Suprapubic skin (tissue), 4 donors: ENCODE measurements at regions not wholly inside any gene's neighbourhood (a gene's known extent, or its start where the extent isn't known, plus 50 kb on each side); places are given as distances from the start of the nearest gene placed in this dataset.

Experiments
- DNase-seq, 2 donors: peaks; one replicate each; pipeline ENCODE4 v3.0.0-alpha.2; 2019; ENCODE audit warnings: low spot score in 2 of 2
- H3K27ac ChIP-seq: fragments of 200-600 bp; sonication (generic); one replicate; pipeline ENCODE4 v1.5.1; 2019
- H3K27me3 ChIP-seq: fragments of 200-600 bp; sonication (generic); one replicate; pipeline ENCODE4 v1.5.1; 2019
- H3K36me3 ChIP-seq: fragments of 200-600 bp; sonication (generic); one replicate; pipeline ENCODE4 v1.5.1; 2019
- H3K4me1 ChIP-seq: fragments of 200-600 bp; sonication (generic); one replicate; pipeline ENCODE4 v1.5.1; 2019
- H3K4me3 ChIP-seq: fragments of 200-600 bp; sonication (generic); one replicate; pipeline ENCODE4 v1.5.1; 2019; ENCODE audit warnings: mild to moderate bottlenecking
- H3K9me3 ChIP-seq: fragments of 200-600 bp; sonication (generic); one replicate; pipeline ENCODE4 v1.5.1; 2019
- CTCF ChIP-seq, 2 donors: fragments of 200-600 bp in 1 of 2; fragments of 450-650 bp in 1 of 2; sonication (generic) in 1 of 2; IDR thresholded peaks; one replicate each; pipeline ENCODE4 v1.5.1; 2016 to 2019; ENCODE audit warnings: antibody characterized with exemption in 2 of 2, mild to moderate bottlenecking in 1 of 2, moderate library complexity in 1 of 2
- EP300 ChIP-seq: sonication (generic); formaldehyde crosslinking; IDR thresholded peaks from one replicate; pipeline ENCODE4 v1.6.1; 2017; ENCODE audit warnings: antibody characterized with exemption
- POLR2A ChIP-seq, 2 donors: fragments of 450-650 bp; IDR thresholded peaks; one replicate each; pipeline ENCODE4 v1.6.1; 2017; ENCODE audit warnings: antibody characterized with exemption in 2 of 2, mild to moderate bottlenecking in 2 of 2, moderate library complexity in 2 of 2
- POLR2AphosphoS5 ChIP-seq, 3 donors: sonication (generic); formaldehyde crosslinking; IDR thresholded peaks; one replicate each; pipeline ENCODE4 v1.6.1; 2017; ENCODE audit warnings: antibody characterized with exemption in 3 of 3
- WGBS: methylation state at CpG from one replicate; pipeline ENCODE4 v1.1.5; 2018; 5-methylcytosine and 5-hydroxymethylcytosine counted together

DNA sequence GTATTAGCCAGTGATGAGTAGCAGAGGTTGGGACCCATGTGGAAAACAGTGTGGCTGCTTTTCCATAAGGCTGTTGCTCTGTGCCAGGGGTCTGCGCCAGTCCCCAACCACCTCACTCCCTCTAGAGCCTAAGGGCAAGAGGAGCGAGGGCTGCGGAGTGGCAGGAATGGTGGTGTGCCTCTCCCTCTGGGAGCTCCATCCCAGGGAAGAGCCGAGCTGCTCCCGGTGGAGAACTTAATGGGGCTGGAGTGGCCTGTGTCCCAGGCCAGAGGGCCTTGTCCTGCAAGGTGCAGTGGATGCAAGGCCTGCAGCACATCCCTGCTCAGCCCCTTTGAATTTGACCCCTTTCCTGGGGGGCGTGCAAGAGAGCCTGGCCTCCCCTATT lies 105.4 kb upstream of the GRXCR1 start:
- H3K27ac ChIP-seq: no peak overlapping the region
- no peaks in the 10 kb centered on the region for H3K27me3 ChIP-seq
- 92% methylated on average over 5 of the region's 6 CpGs for WGBS
- H3K4me3 ChIP-seq: no peak overlapping the region
- peak in 1 of 2 donors; percentile 73 for DNase-seq
- no peaks in the 10 kb centered on the region for H3K4me1 ChIP-seq
- H3K36me3 ChIP-seq: no peaks in the 10 kb centered on the region
- H3K9me3 ChIP-seq: no peaks in the 10 kb centered on the region
- TF ChIP-seq CTCF (IDR thresholded peaks at IDR 0.05) (no peak), EP300 (no peak), POLR2AphosphoS5 (IDR thresholded peaks at IDR 0.05) (no peak), POLR2A (IDR thresholded peaks at IDR 0.05) (no peak)

DNA sequence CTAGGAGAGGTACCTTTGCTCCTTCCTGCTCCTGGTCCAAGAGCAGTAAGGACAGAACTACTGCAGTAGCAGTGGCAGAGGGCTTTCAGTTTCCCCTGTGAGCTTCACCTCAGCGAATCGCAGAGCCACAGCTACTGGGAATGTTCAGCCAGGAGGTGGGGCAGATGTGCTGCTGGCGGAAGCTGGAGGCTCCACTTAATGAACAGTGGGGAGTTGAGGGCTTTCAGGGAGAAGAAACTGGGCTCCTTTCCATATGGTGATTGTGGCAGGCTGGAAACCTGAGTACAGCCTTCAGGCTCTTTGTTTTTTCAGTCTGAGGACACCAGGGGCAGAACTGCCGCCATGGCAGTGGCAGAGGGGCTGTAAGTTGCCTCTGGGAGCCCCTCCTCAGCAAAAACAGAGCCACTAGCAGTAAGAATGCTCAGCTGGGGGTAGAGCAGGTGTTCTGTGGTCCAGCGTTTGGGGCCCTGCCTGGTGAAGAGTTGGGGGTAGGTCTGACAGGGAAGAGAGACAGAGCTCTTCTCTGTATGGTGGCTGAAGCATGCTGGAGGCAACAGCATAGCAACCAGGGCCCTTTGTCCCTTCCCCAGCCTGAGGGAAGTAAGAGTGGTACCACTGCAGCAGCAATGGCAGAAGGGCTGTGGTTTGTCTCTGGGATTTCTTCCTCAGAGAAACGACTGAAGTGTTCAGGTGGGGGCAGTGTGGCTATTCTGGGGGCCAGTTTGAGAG lies 106.0 kb upstream of the GRXCR1 start:
- no peak for TF ChIP-seq POLR2A (IDR thresholded peaks at IDR 0.05)
- Histone ChIP-seq H3K4me1 (no peaks in the 10 kb centered on the region), H3K4me3 (no peak overlapping the region), H3K27ac (no peak overlapping the region), H3K9me3 (no peaks in the 10 kb centered on the region), H3K27me3 (no peaks in the 10 kb centered on the region), H3K36me3 (no peaks in the 10 kb centered on the region)
- DNase-seq: no peak
- WGBS: 63% methylated on average over 6 of the region's 6 CpGs

DNA sequence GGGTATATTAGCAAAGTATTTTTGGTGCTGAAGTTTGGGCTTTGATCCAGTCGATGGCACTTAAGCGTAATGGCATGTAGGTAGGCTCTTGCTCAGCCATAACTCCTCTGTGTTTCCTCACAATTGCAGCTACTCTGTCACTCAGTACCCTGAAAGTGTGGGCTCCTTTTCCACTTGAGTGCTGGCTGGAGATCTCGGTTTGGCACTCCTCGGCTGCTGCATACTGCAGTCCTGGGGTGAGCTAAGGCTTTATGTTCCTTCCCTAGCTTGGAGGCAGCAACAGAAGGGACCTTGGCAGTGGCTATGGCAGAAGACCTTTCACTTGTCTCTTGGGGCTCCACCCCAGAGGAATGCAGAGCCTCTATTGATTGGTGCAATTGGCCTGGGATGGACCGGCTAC lies 106.7 kb upstream of the GRXCR1 start:
- no peak for TF ChIP-seq CTCF (IDR thresholded peaks at IDR 0.05)
- TF ChIP-seq POLR2AphosphoS5 (IDR thresholded peaks at IDR 0.05): no peak
- no peak for TF ChIP-seq EP300
- TF ChIP-seq POLR2A (IDR thresholded peaks at IDR 0.05): no peak

GRCh38 chr4:42781315-42781714 lies 111.2 kb upstream of the GRXCR1 start:
- no peaks in the 10 kb centered on the region for H3K9me3 ChIP-seq
- DNase-seq: no peak
- no peak overlapping the region for H3K27ac ChIP-seq
- H3K4me3 ChIP-seq: no peak overlapping the region
- TF ChIP-seq POLR2A (IDR thresholded peaks at IDR 0.05) (no peak), POLR2AphosphoS5 (IDR thresholded peaks at IDR 0.05) (no peak), CTCF (IDR thresholded peaks at IDR 0.05) (no peak), EP300 (no peak)
- no peaks in the 10 kb centered on the region for H3K27me3 ChIP-seq
- no peaks in the 10 kb centered on the region for H3K4me1 ChIP-seq
- H3K36me3 ChIP-seq: no peaks in the 10 kb centered on the region
- WGBS: 61% methylated on average over 2 of the region's 2 CpGs

More for the DNA sequence above, 106.7 kb upstream of the GRXCR1 start:
- H3K36me3 ChIP-seq: no peaks in the 10 kb centered on the region
- H3K27me3 ChIP-seq: no peaks in the 10 kb centered on the region
- H3K9me3 ChIP-seq: no peaks in the 10 kb centered on the region
- H3K4me3 ChIP-seq: no peak overlapping the region
- H3K27ac ChIP-seq: no peak overlapping the region
- no peak for DNase-seq
- WGBS: 84% methylated on average over 5 of the region's 5 CpGs
- no peaks in the 10 kb centered on the region for H3K4me1 ChIP-seq

DNA sequence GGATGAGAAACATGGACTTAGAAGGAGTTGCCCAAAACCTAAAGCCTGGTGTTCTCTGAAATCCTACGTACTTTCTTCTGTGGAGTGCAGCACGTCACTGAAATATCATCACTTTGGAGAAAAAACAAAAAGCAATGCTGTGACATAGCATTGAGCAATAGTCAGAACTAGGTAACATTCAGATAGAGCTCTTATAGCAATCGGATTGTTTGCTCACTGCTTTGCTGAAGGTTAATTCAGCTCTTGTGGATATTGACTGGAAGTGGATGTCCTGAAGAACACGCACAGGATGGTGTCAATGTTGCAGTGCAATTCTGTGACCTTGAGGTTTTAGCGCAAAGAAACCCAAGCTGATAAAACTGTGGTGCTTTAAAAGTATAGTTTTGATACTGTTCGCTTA lies 114.2 kb upstream of the GRXCR1 start:
- Histone ChIP-seq H3K27ac (no peak overlapping the region), H3K9me3 (no peaks in the 10 kb centered on the region), H3K4me3 (no peak overlapping the region), H3K36me3 (no peaks in the 10 kb centered on the region), H3K27me3 (no peaks in the 10 kb centered on the region), H3K4me1 (no peaks in the 10 kb centered on the region)
- no peak for DNase-seq
- WGBS: 82% methylated on average over 6 of the region's 6 CpGs
- no peak for TF ChIP-seq POLR2AphosphoS5 (IDR thresholded peaks at IDR 0.05)

DNA sequence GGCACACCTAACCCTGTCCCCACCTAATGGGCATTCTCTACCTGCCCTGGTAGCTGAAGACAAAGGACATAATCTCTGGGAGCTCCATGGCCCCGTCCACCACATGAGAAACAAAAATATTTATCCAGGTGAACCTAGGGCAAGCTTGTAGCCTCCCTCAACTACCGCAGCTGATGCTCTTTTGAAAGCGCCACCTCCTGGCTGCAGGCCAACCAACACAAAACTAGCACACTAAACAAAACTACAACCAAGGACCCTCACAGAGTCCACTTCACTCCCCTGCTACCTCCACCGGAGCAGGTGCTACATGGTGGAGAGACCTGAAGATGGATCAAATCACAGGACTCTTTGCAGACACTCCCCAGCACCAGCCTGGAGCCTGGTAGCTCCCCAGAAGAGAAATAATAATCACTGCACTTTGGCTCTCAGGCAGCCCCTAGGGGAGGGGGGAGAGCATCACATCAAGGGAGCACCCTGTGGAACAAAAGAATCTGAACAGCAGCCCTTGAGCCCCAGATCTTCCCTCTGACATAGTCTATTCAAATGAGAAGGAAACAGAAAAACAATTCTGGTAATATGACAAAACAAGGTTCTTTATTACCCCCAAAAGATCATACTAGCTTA lies 111.3 kb upstream of the ATP8A1 start:
- no peaks in the 10 kb centered on the region for H3K27me3 ChIP-seq
- no peak for DNase-seq
- TF ChIP-seq POLR2AphosphoS5 (IDR thresholded peaks at IDR 0.05) (no peak), POLR2A (IDR thresholded peaks at IDR 0.05) (no peak), EP300 (no peak), CTCF (IDR thresholded peaks at IDR 0.05) (no peak)
- WGBS: 65% methylated on average over 4 of the region's 4 CpGs
- H3K4me3 ChIP-seq: no peak overlapping the region
- H3K36me3 ChIP-seq: no peaks in the 10 kb centered on the region
- no peaks in the 10 kb centered on the region for H3K4me1 ChIP-seq
- H3K27ac ChIP-seq: no peak overlapping the region
- H3K9me3 ChIP-seq: no peaks in the 10 kb centered on the region
